Breast epithelium (tissue), 3 donors: ENCODE measurements at regions not wholly inside any gene's neighbourhood (a gene's known extent, or its start where the extent isn't known, plus 50 kb on each side); places are given as distances from the start of the nearest gene placed in this dataset.

ENCODE experiments used
- CTCF ChIP-seq, 3 donors: fragments of 450-650 bp; IDR thresholded peaks; one replicate each; pipeline ENCODE4 v1.5.1; 2016 to 2017; ENCODE audit warnings: antibody characterized with exemption in 3 of 3, mild to moderate bottlenecking in 3 of 3, moderate library complexity in 3 of 3
- POLR2A ChIP-seq: fragments of 450-650 bp; IDR thresholded peaks from one replicate; pipeline ENCODE4 v1.6.1; 2016; ENCODE audit warnings: antibody characterized with exemption, mild to moderate bottlenecking, moderate library complexity
- POLR2AphosphoS5 ChIP-seq, 3 donors: sonication (generic); formaldehyde crosslinking; IDR thresholded peaks; one replicate each; pipeline ENCODE4 v1.6.1; 2017; ENCODE audit warnings: antibody characterized with exemption in 3 of 3

GRCh38 chr15:38702178-38702912 lies 137.7 kb upstream of the RASGRP1 start:
- TF ChIP-seq POLR2A (no peak), CTCF (IDR thresholded peaks at IDR 0.05) (no peak), POLR2AphosphoS5 (IDR thresholded peaks at IDR 0.05) (no peak)
